GM23338 (cell line): ENCODE measurements at regions not wholly inside any gene's neighbourhood (a gene's known extent, or its start where the extent isn't known, plus 50 kb on each side); places are given as distances from the start of the nearest gene placed in this dataset.

Experiments used
- ATAC-seq: fragments of 200-7000 bp; cut with Tn5 transposase; 3 replicates; pipeline ENCODE4 v1.9.1; 2020
- DNase-seq: peaks from one replicate; pipeline ENCODE4 v3.0.0-alpha.2; 2015; ENCODE audit warnings: low spot score
- H2AFZ ChIP-seq: fragments of 200-600 bp; sonication (generic); 2 replicates; pipeline ENCODE4 v1.8.0; 2016; ENCODE audit warnings: antibody characterized with exemption, mild to moderate bottlenecking, moderate library complexity
- H3F3A ChIP-seq: fragments of 200-600 bp; sonication (generic); replicated peaks from 2 replicates; pipeline ENCODE4 v1.8.0; 2017; ENCODE audit warnings: antibody characterized with exemption, mixed run types, low read depth
- H3K27ac ChIP-seq: fragments of 200-600 bp; sonication (generic); 2 replicates; pipeline ENCODE4 v1.6.1; 2016; ENCODE audit warnings: low read depth
- H3K27me3 ChIP-seq: fragments of 200-600 bp; sonication (generic); 2 replicates; pipeline ENCODE4 v1.8.0; 2016; ENCODE audit warnings: mild to moderate bottlenecking, mixed run types, moderate library complexity; ENCODE audit not compliant: insufficient read depth
- H3K36me3 ChIP-seq: fragments of 200-600 bp; sonication (generic); 2 replicates; pipeline ENCODE4 v1.8.0; 2016; ENCODE audit warnings: mild to moderate bottlenecking; ENCODE audit not compliant: insufficient read depth
- H3K4me1 ChIP-seq: fragments of 200-600 bp; sonication (generic); 2 replicates; pipeline ENCODE4 v1.8.0; 2016; ENCODE audit warnings: mild to moderate bottlenecking, moderate library complexity; ENCODE audit not compliant: insufficient read depth
- H3K4me2 ChIP-seq: fragments of 200-600 bp; sonication (generic); 2 replicates; pipeline ENCODE4 v1.7.1; 2017; ENCODE audit warnings: mixed run types
- H3K4me3 ChIP-seq: fragments of 200-600 bp; sonication (generic); 2 replicates; pipeline ENCODE4 v1.6.1; 2016; ENCODE audit warnings: mixed run types
- H3K79me2 ChIP-seq: fragments of 200-600 bp; sonication (generic); replicated peaks from 2 replicates; pipeline ENCODE4 v1.8.0; 2017; ENCODE audit warnings: mild to moderate bottlenecking; ENCODE audit not compliant: insufficient read depth
- H3K9me2 ChIP-seq: fragments of 200-600 bp; sonication (generic); 2 replicates; pipeline ENCODE4 v1.8.0; 2017; ENCODE audit not compliant: insufficient read depth
- H4K20me1 ChIP-seq: fragments of 200-600 bp; sonication (generic); replicated peaks from 2 replicates; pipeline ENCODE4 v1.8.0; 2017; ENCODE audit warnings: mild to moderate bottlenecking; ENCODE audit not compliant: insufficient read depth
- H3K27ac Mint-ChIP-seq: 2 replicates; pipeline ENCODE4 v1.8.0; 2020; ENCODE audit warnings: inconsistent platforms, mild to moderate bottlenecking, moderate library complexity, mixed read lengths
- H3K27me3 Mint-ChIP-seq: 3 replicates; pipeline ENCODE4 v1.8.0; 2022; ENCODE audit warnings: low read depth, mild to moderate bottlenecking, moderate library complexity, mixed read lengths, inconsistent platforms; ENCODE audit not compliant: insufficient read depth, poor library complexity
- H3K36me3 Mint-ChIP-seq: 3 replicates; pipeline ENCODE4 v1.8.0; 2021; ENCODE audit warnings: low read depth, mild to moderate bottlenecking, inconsistent platforms, moderate library complexity, mixed read lengths
- H3K4me1 Mint-ChIP-seq: 3 replicates; pipeline ENCODE4 v1.8.0; 2020; ENCODE audit warnings: mild to moderate bottlenecking, inconsistent platforms, mixed read lengths
- H3K4me3 Mint-ChIP-seq: 3 replicates; pipeline ENCODE4 v1.8.0; 2021; ENCODE audit warnings: moderate library complexity, mild to moderate bottlenecking, inconsistent platforms, mixed read lengths
- H3K9me3 Mint-ChIP-seq: 3 replicates; pipeline ENCODE4 v1.8.0; 2020; ENCODE audit warnings: moderate library complexity, mild to moderate bottlenecking, inconsistent platforms, mixed read lengths
- EZH2 ChIP-seq: fragments of 200-600 bp; sonication (generic); IDR thresholded peaks from one replicate; pipeline ENCODE4 v1.8.0; 2017; ENCODE audit warnings: antibody characterized with exemption, mild to moderate bottlenecking, low read depth; ENCODE audit not compliant: unreplicated experiment
- EZH2phosphoT487 ChIP-seq: fragments of 200-600 bp; sonication (generic); IDR thresholded peaks from one replicate; pipeline ENCODE4 v1.8.1; 2018; ENCODE audit warnings: antibody characterized with exemption; ENCODE audit not compliant: unreplicated experiment
- NANOG ChIP-seq: IDR thresholded peaks from 2 replicates; pipeline ENCODE4 v1.6.1; 2016; ENCODE audit warnings: antibody characterized with exemption, borderline replicate concordance
- REST ChIP-seq: IDR thresholded peaks from one replicate; pipeline ENCODE4 v1.6.1; 2018; ENCODE audit warnings: antibody characterized with exemption; ENCODE audit not compliant: unreplicated experiment
- STAT1 ChIP-seq: IDR thresholded peaks from one replicate; pipeline ENCODE4 v1.6.1; 2016; ENCODE audit warnings: antibody characterized with exemption; ENCODE audit not compliant: unreplicated experiment
- ZNF331 ChIP-seq: fragments of 250-450 bp; sonication (Bioruptor Pico); IDR thresholded peaks from 2 replicates; pipeline ENCODE4 v1.5.0; 2020; ENCODE audit warnings: low read depth, mild to moderate bottlenecking, moderate library complexity
- ZNF462 ChIP-seq: fragments of 250-450 bp; sonication (Bioruptor Pico); IDR thresholded peaks from 2 replicates; pipeline ENCODE4 v1.5.0; 2020; ENCODE audit warnings: mild to moderate bottlenecking, moderate library complexity
- TF ChIP-seq, protein P1 (sequence below), 2 experiments: fragments of 200-600 bp in 1 of 2; sonication (generic) in 1 of 2; conservative IDR thresholded peaks; 2 replicates each; pipeline versions ENCODE4 v1.5.1 to v1.6.1; 2016 to 2017; ENCODE audit warnings: antibody characterized with exemption in 2 of 2, low read depth in 2 of 2, mild to moderate bottlenecking in 2 of 2, moderate library complexity in 1 of 2
- TF ChIP-seq, protein P2 (sequence below): IDR thresholded peaks from 2 replicates; pipeline ENCODE4 v1.6.1; 2016; ENCODE audit warnings: antibody characterized with exemption

- Mint-ChIP-seq H3K9me3 (peaks cover 4% of the 10 kb centered on the region; the same call in 2 of the 3 replicates), H3K4me3 (no peak overlapping the region), H3K36me3 (0 out of 3 replicates have a peak, but pooled peaks cover 3% of the 10 kb centered on the region), H3K4me1 (no peaks in the 10 kb centered on the region), H3K27me3 (no peaks in the 10 kb centered on the region), H3K27ac (no peak overlapping the region)
- TF ChIP-seq STAT1 (no peak), NANOG (no peak)
- Histone ChIP-seq H3F3A (no peaks in the 10 kb centered on the region), H3K4me3 (no peak overlapping the region), H2AFZ (no peak overlapping the region), H3K27me3 (no peaks in the 10 kb centered on the region), H3K4me1 (no peaks in the 10 kb centered on the region), H3K36me3 (no peaks in the 10 kb centered on the region), H3K79me2 (no peaks in the 10 kb centered on the region), H4K20me1 (no peaks in the 10 kb centered on the region), H3K4me2 (no peak overlapping the region), H3K9me2 (no peaks in the 10 kb centered on the region), H3K27ac (no peak overlapping the region)
- DNase-seq (no peak), ATAC-seq (no peak)
These were observed 590.8 kb downstream of the OTOL1 start for GRCh38 chr3:162087361-162087760.

DNA sequence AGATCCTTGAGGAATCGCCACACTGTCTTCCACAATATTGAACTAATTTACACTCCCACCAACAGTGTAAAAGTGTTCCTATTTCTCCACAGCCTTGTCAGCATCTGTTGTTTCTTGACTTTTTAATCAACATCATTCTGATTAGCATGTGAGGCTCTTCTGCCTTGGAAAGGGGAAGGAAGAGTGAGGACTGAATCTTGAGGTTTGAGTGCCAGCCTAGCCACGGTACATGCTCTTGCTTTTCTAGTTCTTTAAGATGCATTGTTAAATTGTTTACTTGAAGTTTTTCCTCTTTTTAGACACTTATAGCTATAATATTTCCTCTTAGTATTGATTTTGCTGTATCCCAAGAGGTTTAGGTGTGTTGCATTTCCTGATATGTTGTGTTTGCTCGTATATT is 596.1 kb downstream of the OTOL1 start:
- no peak overlapping the region for H3K4me2 ChIP-seq
- Mint-ChIP-seq H3K27me3 (no peaks in the 10 kb centered on the region), H3K27ac (no peak overlapping the region), H3K9me3 (peaks cover 4% of the 10 kb centered on the region; the same call in 2 of the 3 replicates), H3K4me1 (no peaks in the 10 kb centered on the region; the same call in 2 of the 3 replicates), H3K4me3 (no peak overlapping the region), H3K36me3 (0 out of 3 replicates have a peak, but pooled peaks cover 3% of the 10 kb centered on the region)
- no peak overlapping the region for H3K27ac ChIP-seq
- DNase-seq = no peak
- H3K36me3 ChIP-seq = no peaks in the 10 kb centered on the region
- H4K20me1 ChIP-seq = no peaks in the 10 kb centered on the region
- H3K79me2 ChIP-seq = no peaks in the 10 kb centered on the region
- no peaks in the 10 kb centered on the region for H3K27me3 ChIP-seq
- no peak overlapping the region for H2AFZ ChIP-seq
- H3K4me3 ChIP-seq = no peak overlapping the region
- H3K4me1 ChIP-seq = no peaks in the 10 kb centered on the region
- H3K9me2 ChIP-seq = 0 out of 2 replicates have a peak, but pooled peaks cover 4% of the 10 kb centered on the region
- ATAC-seq = no peak
- H3F3A ChIP-seq = no peaks in the 10 kb centered on the region
- TF ChIP-seq NANOG (no peak), EZH2 (no peak), REST (no peak), STAT1 (no peak), EZH2phosphoT487 (no peak), ZNF331 (CRISPR knock-in tag) (no peak), ZNF462 (no peak)
- TF ChIP-seq, protein P1, sequence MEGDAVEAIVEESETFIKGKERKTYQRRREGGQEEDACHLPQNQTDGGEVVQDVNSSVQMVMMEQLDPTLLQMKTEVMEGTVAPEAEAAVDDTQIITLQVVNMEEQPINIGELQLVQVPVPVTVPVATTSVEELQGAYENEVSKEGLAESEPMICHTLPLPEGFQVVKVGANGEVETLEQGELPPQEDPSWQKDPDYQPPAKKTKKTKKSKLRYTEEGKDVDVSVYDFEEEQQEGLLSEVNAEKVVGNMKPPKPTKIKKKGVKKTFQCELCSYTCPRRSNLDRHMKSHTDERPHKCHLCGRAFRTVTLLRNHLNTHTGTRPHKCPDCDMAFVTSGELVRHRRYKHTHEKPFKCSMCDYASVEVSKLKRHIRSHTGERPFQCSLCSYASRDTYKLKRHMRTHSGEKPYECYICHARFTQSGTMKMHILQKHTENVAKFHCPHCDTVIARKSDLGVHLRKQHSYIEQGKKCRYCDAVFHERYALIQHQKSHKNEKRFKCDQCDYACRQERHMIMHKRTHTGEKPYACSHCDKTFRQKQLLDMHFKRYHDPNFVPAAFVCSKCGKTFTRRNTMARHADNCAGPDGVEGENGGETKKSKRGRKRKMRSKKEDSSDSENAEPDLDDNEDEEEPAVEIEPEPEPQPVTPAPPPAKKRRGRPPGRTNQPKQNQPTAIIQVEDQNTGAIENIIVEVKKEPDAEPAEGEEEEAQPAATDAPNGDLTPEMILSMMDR (conservative IDR thresholded peaks at IDR 0.05; ENCODE audit: low read depth in 2 of 2) = no peak
- TF ChIP-seq, protein P2, sequence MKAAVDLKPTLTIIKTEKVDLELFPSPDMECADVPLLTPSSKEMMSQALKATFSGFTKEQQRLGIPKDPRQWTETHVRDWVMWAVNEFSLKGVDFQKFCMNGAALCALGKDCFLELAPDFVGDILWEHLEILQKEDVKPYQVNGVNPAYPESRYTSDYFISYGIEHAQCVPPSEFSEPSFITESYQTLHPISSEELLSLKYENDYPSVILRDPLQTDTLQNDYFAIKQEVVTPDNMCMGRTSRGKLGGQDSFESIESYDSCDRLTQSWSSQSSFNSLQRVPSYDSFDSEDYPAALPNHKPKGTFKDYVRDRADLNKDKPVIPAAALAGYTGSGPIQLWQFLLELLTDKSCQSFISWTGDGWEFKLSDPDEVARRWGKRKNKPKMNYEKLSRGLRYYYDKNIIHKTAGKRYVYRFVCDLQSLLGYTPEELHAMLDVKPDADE = no peak
